ENCODE measurements at regions not wholly inside any gene's neighbourhood (a gene's known extent, or its start where the extent isn't known, plus 50 kb on each side); places are given as distances from the start of the nearest gene placed in this dataset.

DNA sequence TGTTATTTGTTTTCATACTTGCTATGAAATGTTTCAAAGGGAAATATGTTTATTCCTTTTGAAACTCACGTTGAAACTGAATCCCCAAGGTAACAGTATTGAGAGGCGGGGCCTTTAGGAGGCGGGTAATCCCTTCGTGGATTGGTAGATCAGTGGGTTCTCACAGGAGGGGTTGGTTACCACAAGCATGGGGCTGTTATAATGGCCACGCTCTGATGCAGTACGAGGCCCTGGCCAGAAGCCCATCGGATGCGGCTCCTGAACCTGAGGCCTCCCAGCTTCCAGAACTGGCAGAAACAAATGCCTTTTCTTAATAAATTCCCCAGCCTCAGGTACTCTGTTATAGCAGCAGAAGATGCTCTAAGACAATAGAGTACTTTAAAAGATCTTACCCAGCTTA, 135.7 kb downstream of the ASB1 start:
- no peak for TF ChIP-seq POLR2AphosphoS5 (IDR thresholded peaks at IDR 0.05; ENCODE audit: low read depth, low read length)
- TF ChIP-seq, protein P1, sequence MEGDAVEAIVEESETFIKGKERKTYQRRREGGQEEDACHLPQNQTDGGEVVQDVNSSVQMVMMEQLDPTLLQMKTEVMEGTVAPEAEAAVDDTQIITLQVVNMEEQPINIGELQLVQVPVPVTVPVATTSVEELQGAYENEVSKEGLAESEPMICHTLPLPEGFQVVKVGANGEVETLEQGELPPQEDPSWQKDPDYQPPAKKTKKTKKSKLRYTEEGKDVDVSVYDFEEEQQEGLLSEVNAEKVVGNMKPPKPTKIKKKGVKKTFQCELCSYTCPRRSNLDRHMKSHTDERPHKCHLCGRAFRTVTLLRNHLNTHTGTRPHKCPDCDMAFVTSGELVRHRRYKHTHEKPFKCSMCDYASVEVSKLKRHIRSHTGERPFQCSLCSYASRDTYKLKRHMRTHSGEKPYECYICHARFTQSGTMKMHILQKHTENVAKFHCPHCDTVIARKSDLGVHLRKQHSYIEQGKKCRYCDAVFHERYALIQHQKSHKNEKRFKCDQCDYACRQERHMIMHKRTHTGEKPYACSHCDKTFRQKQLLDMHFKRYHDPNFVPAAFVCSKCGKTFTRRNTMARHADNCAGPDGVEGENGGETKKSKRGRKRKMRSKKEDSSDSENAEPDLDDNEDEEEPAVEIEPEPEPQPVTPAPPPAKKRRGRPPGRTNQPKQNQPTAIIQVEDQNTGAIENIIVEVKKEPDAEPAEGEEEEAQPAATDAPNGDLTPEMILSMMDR (IDR thresholded peaks at IDR 0.05): no peak
- TF ChIP-seq REST (IDR thresholded peaks at IDR 0.05; ENCODE audit: insufficient read depth in 1 of 2, low read depth in 2 of 2, low read length in 1 of 2): no peak
- TF ChIP-seq SIN3A (IDR thresholded peaks at IDR 0.05; ENCODE audit: borderline replicate concordance, insufficient read depth, low read depth, low read length): no peak
- no peak for TF ChIP-seq TCF7L2 (IDR thresholded peaks at IDR 0.05; ENCODE audit: low read depth, low read length)
- ATAC-seq: no peak
- ChIA-PET CTCF (no interaction called here), POLR2A (no interaction called here)
- no TSS peak for BruUV-seq (replicated peaks)
- Histone ChIP-seq H3K4me3 (ENCODE audit: low read depth in 2 of 2, low read length in 2 of 2) (no peak overlapping the region), H3K27ac (ENCODE audit: low read length) (no peak overlapping the region), H3K4me1 (ENCODE audit: control insufficient read depth, insufficient read depth, low read length) (no peaks in the 10 kb centered on the region; the same call in 1 of the 2 replicates), H3K36me3 (ENCODE audit: control insufficient read depth, insufficient read depth, low read length) (no peaks in the 10 kb centered on the region), H3K27me3 (ENCODE audit: control insufficient read depth, insufficient read depth, low read length) (no peaks in the 10 kb centered on the region), H3K9me3 (ENCODE audit: control insufficient read depth, insufficient read depth, low read depth, low read length) (no peaks in the 10 kb centered on the region)
- in situ Hi-C loops (cut with HindIII; ENCODE audit: low pct_unique_long_range_greater_than_20kb, low sequenced_read_pairs): no loop called here
- DNase-seq (ENCODE audit: low read depth, low spot score): no peak
- intact Hi-C loops (cut with micrococcal nuclease; ENCODE audit: unreplicated experiment): no loop called here

DNA sequence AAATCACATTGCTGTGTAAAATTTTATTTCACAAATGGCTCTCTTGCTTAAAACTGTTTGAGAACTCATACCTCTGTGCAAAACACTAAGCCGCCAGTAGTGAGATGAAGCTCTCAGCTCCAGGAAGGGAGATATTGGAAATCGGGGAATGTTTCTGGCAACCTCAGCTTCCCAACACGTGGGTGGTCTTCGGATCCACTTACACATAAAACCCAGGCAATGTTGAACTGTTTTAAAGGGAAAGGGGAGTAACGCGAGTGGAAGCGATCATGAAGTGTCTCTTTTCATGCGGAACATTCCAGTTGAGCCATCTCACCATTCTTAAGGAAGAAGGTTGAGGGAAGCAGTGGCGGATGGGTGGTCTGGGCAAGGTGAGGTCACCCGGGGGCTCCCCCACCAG, 136.8 kb downstream of the ASB1 start:
- TF ChIP-seq REST (IDR thresholded peaks at IDR 0.05; ENCODE audit: insufficient read depth in 1 of 2, low read depth in 2 of 2, low read length in 1 of 2) (no peak), TCF7L2 (IDR thresholded peaks at IDR 0.05; ENCODE audit: low read depth, low read length) (no peak), POLR2AphosphoS5 (IDR thresholded peaks at IDR 0.05; ENCODE audit: low read depth, low read length) (no peak), SIN3A (IDR thresholded peaks at IDR 0.05; ENCODE audit: borderline replicate concordance, insufficient read depth, low read depth, low read length) (no peak)
- TF ChIP-seq, protein P1 (IDR thresholded peaks at IDR 0.05): no peak
- in situ Hi-C loops (cut with HindIII; ENCODE audit: low pct_unique_long_range_greater_than_20kb, low sequenced_read_pairs): no loop called here
- DNase-seq (ENCODE audit: low read depth, low spot score): no peak
- H3K36me3 ChIP-seq (ENCODE audit: control insufficient read depth, insufficient read depth, low read length): no peaks in the 10 kb centered on the region
- ChIA-PET POLR2A (no interaction called here), CTCF (no interaction called here)
- H3K27ac ChIP-seq (ENCODE audit: low read length): no peak overlapping the region
- BruUV-seq (replicated peaks): no TSS peak
- no peaks in the 10 kb centered on the region; the same call in 1 of the 2 replicates for H3K4me1 ChIP-seq (ENCODE audit: control insufficient read depth, insufficient read depth, low read length)
- no peaks in the 10 kb centered on the region for H3K9me3 ChIP-seq (ENCODE audit: control insufficient read depth, insufficient read depth, low read depth, low read length)
- no peak overlapping the region for H3K4me3 ChIP-seq (ENCODE audit: low read depth in 2 of 2, low read length in 2 of 2)
- no peaks in the 10 kb centered on the region for H3K27me3 ChIP-seq (ENCODE audit: control insufficient read depth, insufficient read depth, low read length)
- intact Hi-C loops (cut with micrococcal nuclease; ENCODE audit: unreplicated experiment): no loop called here
- ATAC-seq: no peak
